ENCODE measurements at regions not wholly inside any gene's neighbourhood (a gene's known extent, or its start where the extent isn't known, plus 50 kb on each side); places are given as distances from the start of the nearest gene placed in this dataset.

GRCh38 chr6:133583907-133584427 is 304.9 kb upstream of the TCF21 start:
- no peak for DNase-seq

- DNase-seq: no peak
Measured at GRCh38 chr6:133584823-133585222, 304.1 kb upstream of the TCF21 start.

- no peak for DNase-seq
Measured at GRCh38 chr6:133585978-133586377, 302.9 kb upstream of the TCF21 start.

GRCh38 chr6:133587546-133588160 is 301.3 kb upstream of the TCF21 start:
- no peak for DNase-seq

- DNase-seq: no peak
Measured at GRCh38 chr6:133590196-133590595, 298.7 kb upstream of the TCF21 start.

- DNase-seq: no peak
Measured at GRCh38 chr6:133590814-133591213, 298.1 kb upstream of the TCF21 start.

- no peak for DNase-seq
Measured at GRCh38 chr6:133591275-133591674, 297.6 kb upstream of the TCF21 start.

GRCh38 chr6:133594652-133595110 is 294.2 kb upstream of the TCF21 start:
- no peak for DNase-seq

- DNase-seq: no peak
Measured at GRCh38 chr6:133595111-133595761, 293.7 kb upstream of the TCF21 start.

- DNase-seq: no peak
Measured at GRCh38 chr6:133606852-133607251, 282.1 kb upstream of the TCF21 start.

- no peak for DNase-seq
Measured at GRCh38 chr6:133608620-133609019, 280.3 kb upstream of the TCF21 start.

GRCh38 chr6:133609415-133610226 is 279.3 kb upstream of the TCF21 start:
- DNase-seq: no peak

GRCh38 chr6:133610227-133610840 is 278.6 kb upstream of the TCF21 start:
- DNase-seq: no peak

- no peak for DNase-seq
Measured at GRCh38 chr6:133610971-133611370, 277.9 kb upstream of the TCF21 start.

GRCh38 chr6:133612459-133612858 is 276.5 kb upstream of the TCF21 start:
- no peak for DNase-seq

GRCh38 chr6:133613211-133613610 is 275.7 kb upstream of the TCF21 start:
- no peak for DNase-seq

- DNase-seq: no peak
Measured at GRCh38 chr6:133621751-133622150, 267.2 kb upstream of the TCF21 start.

- no peak for DNase-seq
Measured at GRCh38 chr6:133623065-133623464, 265.8 kb upstream of the TCF21 start.

GRCh38 chr6:133623621-133624020 is 265.3 kb upstream of the TCF21 start:
- no peak for DNase-seq

- DNase-seq: no peak
Measured at GRCh38 chr6:133626096-133626666, 262.7 kb upstream of the TCF21 start.

GRCh38 chr6:133629970-133630369 is 258.9 kb upstream of the TCF21 start:
- no peak for DNase-seq

GRCh38 chr6:133630651-133631050 is 258.3 kb upstream of the TCF21 start:
- no peak for DNase-seq

GRCh38 chr6:133631421-133631820 is 257.5 kb upstream of the TCF21 start:
- no peak for DNase-seq
